Fibroblast of lung (primary cell): ENCODE measurements at regions not wholly inside any gene's neighbourhood (a gene's known extent, or its start where the extent isn't known, plus 50 kb on each side); places are given as distances from the start of the nearest gene placed in this dataset.

Experiments used
- CTCF ChIP-seq, 2 donors: IDR thresholded peaks in 1 of 2; conservative IDR thresholded peaks in 1 of 2; 1 replicate in 1 of 2; 2 replicates in 1 of 2; pipeline ENCODE4 v1.5.1; 2011 to 2012; ENCODE audit warnings: low read length in 2 of 2, control low read depth in 1 of 2, inconsistent platforms in 1 of 2, low read depth in 1 of 2, mild to moderate bottlenecking in 1 of 2
- EZH2 ChIP-seq: IDR thresholded peaks from 2 replicates; pipeline ENCODE4 v1.5.1; 2012; ENCODE audit warnings: low read length, control low read depth, mild to moderate bottlenecking; ENCODE audit errors: missing control alignments

- TF ChIP-seq EZH2 = no peak
- no peak for TF ChIP-seq CTCF (conservative IDR thresholded peaks at IDR 0.05 in 1 of 2, IDR thresholded peaks at IDR 0.05 in 1 of 2; ENCODE audit: low read depth in 1 of 2, low read length in 2 of 2)
These were observed 852.1 kb downstream of the CDH11 start for GRCh38 chr16:64269756-64270155.
